ENCODE measurements at regions not wholly inside any gene's neighbourhood (a gene's known extent, or its start where the extent isn't known, plus 50 kb on each side); places are given as distances from the start of the nearest gene placed in this dataset.

DNA sequence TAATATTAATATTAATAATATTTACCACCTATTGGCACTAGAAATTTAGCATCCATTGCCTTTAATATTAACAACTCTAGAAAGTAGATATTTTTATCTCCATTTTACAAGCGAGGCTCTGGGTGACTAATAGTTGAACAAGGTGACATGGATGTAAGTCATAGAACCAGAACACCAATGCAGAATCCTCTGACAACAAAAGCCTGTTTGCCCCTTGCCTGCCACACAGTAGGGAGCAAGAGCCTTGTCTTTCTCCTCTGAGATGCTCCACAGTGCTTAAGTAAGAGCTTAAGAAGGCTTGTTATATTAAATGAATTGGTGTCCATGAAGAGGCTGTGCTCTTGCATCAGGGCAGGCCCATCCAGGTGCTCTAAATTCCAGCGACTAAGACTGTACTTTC, 51.2 kb upstream of the LBX1 start:
- TF ChIP-seq, protein P1, sequence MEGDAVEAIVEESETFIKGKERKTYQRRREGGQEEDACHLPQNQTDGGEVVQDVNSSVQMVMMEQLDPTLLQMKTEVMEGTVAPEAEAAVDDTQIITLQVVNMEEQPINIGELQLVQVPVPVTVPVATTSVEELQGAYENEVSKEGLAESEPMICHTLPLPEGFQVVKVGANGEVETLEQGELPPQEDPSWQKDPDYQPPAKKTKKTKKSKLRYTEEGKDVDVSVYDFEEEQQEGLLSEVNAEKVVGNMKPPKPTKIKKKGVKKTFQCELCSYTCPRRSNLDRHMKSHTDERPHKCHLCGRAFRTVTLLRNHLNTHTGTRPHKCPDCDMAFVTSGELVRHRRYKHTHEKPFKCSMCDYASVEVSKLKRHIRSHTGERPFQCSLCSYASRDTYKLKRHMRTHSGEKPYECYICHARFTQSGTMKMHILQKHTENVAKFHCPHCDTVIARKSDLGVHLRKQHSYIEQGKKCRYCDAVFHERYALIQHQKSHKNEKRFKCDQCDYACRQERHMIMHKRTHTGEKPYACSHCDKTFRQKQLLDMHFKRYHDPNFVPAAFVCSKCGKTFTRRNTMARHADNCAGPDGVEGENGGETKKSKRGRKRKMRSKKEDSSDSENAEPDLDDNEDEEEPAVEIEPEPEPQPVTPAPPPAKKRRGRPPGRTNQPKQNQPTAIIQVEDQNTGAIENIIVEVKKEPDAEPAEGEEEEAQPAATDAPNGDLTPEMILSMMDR (IDR thresholded peaks at IDR 0.05): no peak

DNA sequence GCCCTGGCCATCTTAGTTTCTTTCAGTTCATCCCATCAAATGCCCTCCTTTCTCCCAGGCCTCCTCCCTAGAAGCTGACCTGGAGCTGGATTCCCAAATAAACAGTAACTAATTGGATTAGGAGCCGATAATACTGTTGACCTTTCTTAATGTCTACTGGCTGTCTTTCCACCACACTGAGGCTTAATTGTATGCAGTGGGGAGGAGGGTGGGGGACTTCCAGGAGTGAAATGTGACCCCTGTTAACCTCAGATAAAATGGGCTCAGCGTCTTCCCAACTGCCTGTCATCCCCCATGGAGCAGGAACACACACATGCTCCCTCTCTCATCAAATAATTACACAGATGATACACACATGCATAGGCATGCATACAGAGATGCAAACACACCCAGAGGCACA, 53.7 kb upstream of the LBX1 start:
- TF ChIP-seq, protein P1 (IDR thresholded peaks at IDR 0.05): no peak

DNA sequence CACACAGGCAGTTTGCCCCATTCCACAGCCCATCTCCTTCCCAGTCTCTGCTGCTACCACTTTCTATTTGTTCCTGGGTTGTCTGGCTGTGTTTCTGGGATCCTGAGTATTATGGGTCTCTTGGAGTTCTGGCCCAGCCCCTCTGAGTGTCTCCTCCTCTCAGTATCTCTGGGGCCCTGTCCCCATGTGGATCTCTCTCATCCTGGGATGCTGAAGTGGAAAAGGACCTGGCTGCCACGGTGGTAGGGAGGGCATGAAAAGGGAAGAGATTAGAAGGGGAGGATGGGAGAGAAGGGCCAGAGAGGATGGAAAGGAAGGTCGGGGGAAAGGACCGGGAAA, 54.5 kb upstream of the LBX1 start:
- TF ChIP-seq, protein P1 (IDR thresholded peaks at IDR 0.05): no peak

DNA sequence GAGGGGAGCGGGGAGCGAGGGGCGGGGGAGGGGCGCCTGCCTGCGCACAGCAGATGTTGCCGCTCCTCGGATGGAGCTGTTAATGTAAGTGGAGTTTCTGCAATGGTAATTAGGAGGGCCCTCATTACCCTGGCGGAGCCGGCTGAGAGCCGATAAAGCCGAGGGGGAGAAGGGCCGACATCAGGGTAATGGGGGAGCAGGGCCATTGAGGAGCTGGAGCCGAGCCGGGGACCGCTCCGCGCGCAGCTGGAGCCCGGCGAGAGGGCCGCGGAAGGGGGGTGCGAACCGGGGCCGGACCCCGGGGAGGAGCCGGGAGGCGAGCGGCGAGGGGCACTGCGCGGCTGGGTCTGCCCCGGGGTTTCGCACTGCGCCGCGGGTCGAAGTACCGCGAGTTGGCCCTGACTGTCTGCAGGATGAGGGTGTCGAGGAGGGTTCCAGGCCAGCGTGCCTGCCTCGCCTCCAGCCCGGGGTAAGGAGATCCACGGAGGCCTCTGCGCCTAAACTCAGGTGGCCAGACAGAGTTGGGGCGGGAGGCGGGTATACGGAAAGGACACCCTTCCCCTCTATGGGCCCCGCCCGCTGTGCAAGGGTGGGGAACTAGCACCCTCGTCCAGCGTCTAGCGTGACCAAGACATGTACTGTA, 55.0 kb upstream of the LBX1 start:
- TF ChIP-seq, protein P1 (IDR thresholded peaks at IDR 0.05): no peak

DNA sequence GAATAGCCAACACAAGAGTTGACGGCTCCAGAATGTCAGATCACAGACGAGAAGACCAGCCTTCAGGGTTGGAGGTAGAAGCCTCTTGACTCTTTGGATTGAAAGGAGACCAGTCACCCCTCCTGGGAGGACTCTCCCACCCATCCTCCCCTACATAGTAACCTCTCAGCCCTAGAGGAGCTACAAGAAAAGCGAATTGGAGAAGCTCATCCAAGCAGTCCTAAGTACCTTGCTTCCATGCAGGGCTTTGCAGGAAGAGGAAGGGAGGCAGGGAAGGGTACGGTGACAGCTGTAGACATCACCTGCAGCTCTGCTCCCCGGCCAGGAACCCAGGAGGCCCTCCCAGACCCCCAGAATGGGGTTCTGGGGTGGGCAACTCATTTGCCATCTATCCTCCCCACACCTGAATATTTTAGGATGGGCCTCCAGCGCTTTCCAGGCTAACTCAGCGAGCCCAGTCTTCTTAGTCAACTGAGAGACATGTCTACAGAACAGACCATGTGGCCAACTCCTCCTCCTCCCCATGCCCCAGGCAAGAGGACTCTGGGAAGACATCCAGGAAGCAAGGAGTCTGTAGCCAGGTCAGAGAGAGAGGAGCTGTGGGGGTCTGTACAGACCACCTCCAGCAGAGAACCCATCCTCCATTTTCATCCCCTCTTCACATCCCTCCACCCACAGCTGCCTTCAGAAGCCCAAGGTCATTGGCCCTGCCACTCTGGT, 55.6 kb upstream of the LBX1 start:
- TF ChIP-seq, protein P1 (IDR thresholded peaks at IDR 0.05): no peak

DNA sequence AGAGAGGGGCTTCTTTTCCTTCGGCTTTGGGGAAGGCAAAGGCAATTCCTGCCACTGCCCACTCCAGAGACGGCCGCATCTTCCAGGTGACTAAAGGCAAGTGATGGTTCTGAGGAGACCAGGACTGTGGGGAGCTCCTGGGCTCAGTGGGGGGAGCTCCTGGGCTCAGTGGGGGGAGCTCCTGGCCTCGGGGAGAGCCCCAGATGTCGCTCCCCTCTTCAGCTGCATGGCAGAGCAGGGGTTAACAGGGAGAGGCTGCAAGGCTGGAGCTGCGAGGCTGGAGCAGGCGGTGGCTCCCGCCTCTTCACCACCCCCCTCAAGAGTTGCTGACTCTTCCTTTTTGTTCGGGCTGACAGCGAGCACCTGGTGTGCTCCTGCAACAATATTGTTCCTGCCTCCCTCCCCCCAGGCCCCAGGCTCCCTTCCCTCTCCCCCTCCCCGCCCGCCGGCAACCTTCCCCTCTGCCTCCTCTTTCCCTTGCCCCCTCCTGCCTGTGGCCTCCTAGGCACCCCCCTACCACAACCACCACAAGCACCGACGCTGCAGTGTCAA, 56.3 kb upstream of the LBX1 start:
- TF ChIP-seq, protein P1 (IDR thresholded peaks at IDR 0.05): no peak

DNA sequence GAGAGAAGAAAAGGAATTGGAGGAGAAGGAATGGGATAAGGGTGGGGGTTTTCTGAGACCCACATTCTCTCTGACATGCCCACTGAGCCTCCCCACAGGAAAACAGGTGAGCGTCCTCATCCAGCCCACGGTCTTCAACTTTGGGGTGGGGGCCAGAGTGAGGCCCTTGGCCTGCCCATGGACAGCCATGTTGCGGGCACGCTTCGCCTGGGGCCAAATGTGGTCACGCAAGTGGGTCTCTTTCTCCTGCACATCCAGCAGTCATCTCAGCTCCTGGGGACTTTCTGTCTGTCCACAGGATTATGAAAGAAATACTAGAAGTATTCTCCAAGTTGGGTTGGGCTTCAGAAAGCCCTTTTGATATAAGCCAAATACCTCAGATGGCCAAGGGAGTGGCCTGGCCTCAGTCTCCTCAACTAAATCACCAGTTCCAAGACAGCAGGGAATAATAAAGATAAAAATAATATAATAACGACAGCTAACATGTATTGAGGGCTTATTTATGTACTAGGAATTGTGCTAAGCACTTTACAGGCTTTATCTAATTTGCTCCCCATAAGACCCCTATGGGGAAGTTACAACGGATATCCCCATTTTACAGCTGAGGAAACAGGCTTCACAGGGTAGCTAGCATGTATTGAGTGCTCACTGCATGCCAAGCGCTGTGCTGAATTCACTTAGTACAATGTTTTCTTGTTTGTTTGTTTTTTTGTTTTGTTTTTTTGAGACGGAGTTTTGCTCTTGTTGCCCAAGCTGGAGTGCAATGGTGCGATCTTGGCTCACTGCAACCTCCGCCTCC, 57.2 kb upstream of the LBX1 start:
- TF ChIP-seq, protein P1 (IDR thresholded peaks at IDR 0.05): no peak

Measured in LNCAP (cell line).